ENCODE measurements at regions not wholly inside any gene's neighbourhood (a gene's known extent, or its start where the extent isn't known, plus 50 kb on each side); places are given as distances from the start of the nearest gene placed in this dataset.
"Not testable (repeated sequence)": the region's sequence is repeated elsewhere in the genome, so short reads cannot be mapped to it uniquely, and the experiment has no call there.

DNA sequence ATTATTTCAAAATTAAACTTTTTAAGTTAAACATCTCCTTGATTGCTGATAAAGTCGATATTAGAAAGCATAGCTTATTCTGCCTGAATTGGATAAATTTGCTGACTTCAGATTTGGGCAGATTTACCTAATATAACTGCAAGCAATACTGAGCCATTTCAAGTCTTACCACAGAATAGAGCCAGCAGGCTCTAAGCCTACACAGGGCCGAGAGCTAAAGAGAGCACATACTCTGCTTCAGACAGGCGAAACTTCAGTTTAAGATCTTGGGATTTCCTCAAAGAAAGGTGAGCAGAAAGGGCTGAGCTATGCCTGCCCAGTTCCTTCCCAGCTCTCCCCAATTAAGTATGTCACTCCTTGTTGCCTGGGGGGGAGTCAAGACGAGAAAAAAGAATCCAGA, 240.6 kb upstream of the NOCT start:
- no peaks in the 10 kb centered on the region for H3K4me1 ChIP-seq
- TF ChIP-seq POLR2A (IDR thresholded peaks at IDR 0.05; ENCODE audit: low read depth) (no peak), EP300 (IDR thresholded peaks at IDR 0.05) (no peak), POLR2AphosphoS5 (IDR thresholded peaks at IDR 0.05) (no peak)
- TF ChIP-seq, protein P1, sequence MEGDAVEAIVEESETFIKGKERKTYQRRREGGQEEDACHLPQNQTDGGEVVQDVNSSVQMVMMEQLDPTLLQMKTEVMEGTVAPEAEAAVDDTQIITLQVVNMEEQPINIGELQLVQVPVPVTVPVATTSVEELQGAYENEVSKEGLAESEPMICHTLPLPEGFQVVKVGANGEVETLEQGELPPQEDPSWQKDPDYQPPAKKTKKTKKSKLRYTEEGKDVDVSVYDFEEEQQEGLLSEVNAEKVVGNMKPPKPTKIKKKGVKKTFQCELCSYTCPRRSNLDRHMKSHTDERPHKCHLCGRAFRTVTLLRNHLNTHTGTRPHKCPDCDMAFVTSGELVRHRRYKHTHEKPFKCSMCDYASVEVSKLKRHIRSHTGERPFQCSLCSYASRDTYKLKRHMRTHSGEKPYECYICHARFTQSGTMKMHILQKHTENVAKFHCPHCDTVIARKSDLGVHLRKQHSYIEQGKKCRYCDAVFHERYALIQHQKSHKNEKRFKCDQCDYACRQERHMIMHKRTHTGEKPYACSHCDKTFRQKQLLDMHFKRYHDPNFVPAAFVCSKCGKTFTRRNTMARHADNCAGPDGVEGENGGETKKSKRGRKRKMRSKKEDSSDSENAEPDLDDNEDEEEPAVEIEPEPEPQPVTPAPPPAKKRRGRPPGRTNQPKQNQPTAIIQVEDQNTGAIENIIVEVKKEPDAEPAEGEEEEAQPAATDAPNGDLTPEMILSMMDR (IDR thresholded peaks at IDR 0.05) = no peak
- no peak overlapping the region for H3K4me3 ChIP-seq
- no peaks in the 10 kb centered on the region for H3K36me3 ChIP-seq
- no peaks in the 10 kb centered on the region for H3K27me3 ChIP-seq
- WGBS = 83% methylated on average over 4 of the region's 4 CpGs
- intact Hi-C loops (cut with DNase I) = no loop called here
- no peak for DNase-seq (ENCODE audit: extremely low spot score)
- no peaks in the 10 kb centered on the region for H3K9me3 ChIP-seq
- H3K27ac ChIP-seq (replicated peaks in 1 of 4) = no peak overlapping the region

DNA sequence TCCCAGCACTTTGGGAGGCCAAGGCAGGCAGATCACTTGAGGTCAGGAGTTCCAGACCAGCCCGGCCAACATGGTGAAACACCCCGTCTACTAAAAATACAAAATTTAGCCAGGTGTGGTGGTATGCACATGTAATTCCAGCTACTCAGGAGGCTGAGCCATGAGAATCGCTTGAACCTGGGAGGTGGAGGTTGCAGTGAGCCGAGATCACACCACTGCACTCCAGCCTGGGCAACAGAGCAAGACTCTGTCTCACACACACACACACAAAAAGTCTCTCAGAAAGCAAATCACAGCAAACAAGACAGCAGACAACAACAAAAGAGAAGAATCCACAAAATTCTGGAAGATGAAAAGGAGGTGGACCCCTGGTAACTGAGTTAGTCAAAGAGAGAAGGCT, 241.5 kb upstream of the NOCT start:
- 96% methylated on average over 4 of the region's 4 CpGs for WGBS
- H3K27ac ChIP-seq (replicated peaks in 1 of 4); H3K4me3 ChIP-seq; intact Hi-C loops (cut with DNase I); DNase-seq (ENCODE audit: extremely low spot score); H3K27me3 ChIP-seq; H3K4me1 ChIP-seq; H3K9me3 ChIP-seq; H3K36me3 ChIP-seq: not testable (repeated sequence)

DNA sequence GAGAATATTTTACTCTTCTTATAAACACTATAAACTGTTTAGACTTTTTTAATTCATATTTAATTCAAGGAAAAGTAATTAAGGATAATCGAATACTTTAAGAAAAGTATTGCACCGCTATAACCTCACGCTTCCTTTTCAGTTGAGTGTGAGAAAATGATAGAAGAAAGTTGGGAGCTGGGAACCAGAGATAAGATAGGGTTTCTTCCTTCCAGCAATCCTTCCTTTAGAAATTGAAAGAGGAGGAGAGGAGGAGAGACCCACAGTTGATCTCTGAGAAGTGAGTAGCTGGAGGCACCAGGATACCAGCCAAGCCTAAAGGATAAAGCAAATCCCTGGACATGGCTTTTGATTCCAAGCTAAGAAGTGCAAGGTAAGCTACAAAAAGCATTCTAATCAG, 242.3 kb upstream of the NOCT start:
- H3K27ac ChIP-seq (replicated peaks in 1 of 4) = no peak overlapping the region
- 93% methylated on average over 3 of the region's 3 CpGs for WGBS
- no peaks in the 10 kb centered on the region for H3K4me1 ChIP-seq
- H3K4me3 ChIP-seq = no peak overlapping the region
- no peak for DNase-seq (ENCODE audit: extremely low spot score)
- H3K9me3 ChIP-seq = no peaks in the 10 kb centered on the region
- intact Hi-C loops (cut with DNase I) = no loop called here
- TF ChIP-seq POLR2A (IDR thresholded peaks at IDR 0.05; ENCODE audit: low read depth) (no peak), EP300 (IDR thresholded peaks at IDR 0.05) (no peak), POLR2AphosphoS5 (IDR thresholded peaks at IDR 0.05) (no peak)
- TF ChIP-seq, protein P1 (IDR thresholded peaks at IDR 0.05) = no peak
- H3K36me3 ChIP-seq = no peaks in the 10 kb centered on the region
- no peaks in the 10 kb centered on the region for H3K27me3 ChIP-seq

DNA sequence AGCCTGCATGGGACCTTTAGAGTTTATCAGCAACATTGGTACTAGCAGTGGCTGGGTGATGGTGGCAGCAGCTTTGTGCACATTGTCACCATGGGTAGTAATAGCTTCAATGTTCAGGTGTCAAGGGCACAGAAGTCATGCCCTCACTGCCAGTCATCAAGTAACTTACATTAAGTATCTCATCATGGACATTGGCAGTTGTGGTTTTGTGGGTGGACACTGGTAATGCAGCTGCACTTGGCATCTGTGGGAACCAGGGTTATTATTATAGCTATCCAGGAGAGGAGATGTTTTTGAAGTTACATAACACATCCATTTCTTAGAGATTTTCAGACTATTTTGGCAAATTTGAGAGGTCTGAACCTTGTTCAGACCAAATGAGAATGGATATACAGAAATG, 243.2 kb upstream of the NOCT start:
- intact Hi-C loops (cut with DNase I) = no loop called here
- no peak for DNase-seq (ENCODE audit: extremely low spot score)
- no peak for TF ChIP-seq EP300 (IDR thresholded peaks at IDR 0.05)
- TF ChIP-seq, protein P1 (IDR thresholded peaks at IDR 0.05) = no peak
- no peak for TF ChIP-seq POLR2AphosphoS5 (IDR thresholded peaks at IDR 0.05)
- TF ChIP-seq POLR2A (IDR thresholded peaks at IDR 0.05; ENCODE audit: low read depth) = no peak
- Histone ChIP-seq H3K27ac (replicated peaks in 1 of 4) (no peak overlapping the region), H3K9me3 (no peaks in the 10 kb centered on the region), H3K36me3 (no peaks in the 10 kb centered on the region), H3K27me3 (no peaks in the 10 kb centered on the region), H3K4me3 (no peak overlapping the region), H3K4me1 (no peaks in the 10 kb centered on the region)

DNA sequence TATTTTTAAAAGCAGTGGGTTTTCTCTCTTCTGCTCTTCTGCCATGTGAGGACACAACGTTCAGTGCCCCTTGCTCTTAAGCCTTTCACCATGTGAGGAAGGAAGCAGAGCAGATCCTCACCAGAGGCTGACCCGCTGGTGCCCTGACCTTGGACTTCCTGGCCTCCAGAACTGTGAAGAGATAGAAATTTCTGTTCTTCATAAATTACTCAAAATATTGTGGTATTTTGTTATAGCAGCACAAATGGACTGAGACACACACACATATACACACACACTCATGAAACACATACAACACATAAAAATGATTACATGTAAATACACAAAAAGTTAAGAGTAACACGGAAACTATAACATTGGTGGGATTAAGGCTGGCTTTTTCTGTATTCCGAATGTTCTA, 244.8 kb upstream of the NOCT start:
- Histone ChIP-seq H3K27me3 (no peaks in the 10 kb centered on the region), H3K9me3 (no peaks in the 10 kb centered on the region), H3K36me3 (no peaks in the 10 kb centered on the region), H3K4me1 (no peaks in the 10 kb centered on the region), H3K27ac (replicated peaks in 1 of 4) (no peak overlapping the region), H3K4me3 (no peak overlapping the region)
- no peak for DNase-seq (ENCODE audit: extremely low spot score)
- TF ChIP-seq POLR2A (IDR thresholded peaks at IDR 0.05; ENCODE audit: low read depth) (no peak), POLR2AphosphoS5 (IDR thresholded peaks at IDR 0.05) (no peak), EP300 (IDR thresholded peaks at IDR 0.05) (no peak)
- TF ChIP-seq, protein P1 (IDR thresholded peaks at IDR 0.05) = no peak
- 90% methylated on average over 4 of the region's 4 CpGs for WGBS
- intact Hi-C loops (cut with DNase I) = no loop called here

All from esophagus muscularis mucosa (tissue), 4 donors.